ENCODE measurements at regions not wholly inside any gene's neighbourhood (a gene's known extent, or its start where the extent isn't known, plus 50 kb on each side); places are given as distances from the start of the nearest gene placed in this dataset.
A peak's percentile ranks its signal among the peaks of the same experiment; 100 is the strongest.

GRCh38 chr13:73751290-73751689 is 382.9 kb downstream of the KLF12 start:
- peaks cover 20 to 57% (median 45%) of the 10 kb centered on the region in 5 donors for H3K36me3 Mint-ChIP-seq
- intact Hi-C loops (cut with micrococcal nuclease) = loop anchor here in 1 of 2 donors (5.0 kb wide), 1 partner anchor 311 kb away; no protein-coding TSS in a partner anchor
- peaks cover 0 to 8% (median 0%) of the 10 kb centered on the region in 11 donors for H3K9me3 Mint-ChIP-seq
- peak overlapping the region in 5 of 9 donors; percentile 3 to 90 (median 33) for H3K27ac Mint-ChIP-seq
- peaks cover 0 to 10% (median 0%) of the 10 kb centered on the region in 3 experiments for H3K36me3 ChIP-seq (ENCODE audit: control insufficient read depth in 2 of 3, insufficient read depth in 3 of 3, low read length in 3 of 3)
- DNase-seq = no peak
- peaks cover 7 to 57% (median 39%) of the 10 kb centered on the region in 7 donors for H3K4me1 Mint-ChIP-seq
- no peaks in the 10 kb centered on the region for H3K27me3 ChIP-seq (ENCODE audit: control insufficient read depth in 2 of 2, insufficient read depth in 2 of 2, low read length in 2 of 2)
- no peaks in the 10 kb centered on the region for H3K27me3 Mint-ChIP-seq
- no peak overlapping the region for H3K4me3 ChIP-seq (ENCODE audit: low read length)
- ChIA-PET POLR2A (interaction anchor here (1.0 to 1.8 kb wide), 2 partner anchors 21 to 90 kb away, joined by 3 to 6 read pairs; no protein-coding TSS in a partner anchor), CTCF (interaction anchor here (1.1 kb wide), 1 partner anchor 535 kb away, joined by 3 read pairs; no protein-coding TSS in a partner anchor)
- ATAC-seq = no peak
- peaks cover 0 to 3% of the 10 kb centered on the region in 2 donors for H3K4me1 ChIP-seq (ENCODE audit: control insufficient read depth in 2 of 2, insufficient read depth in 2 of 2, low read length in 2 of 2)
- no peak overlapping the region for H3K27ac ChIP-seq (ENCODE audit: low read depth, low read length)
- H3K4me3 Mint-ChIP-seq = no peak overlapping the region
- peaks cover 0 to 3% (median 0%) of the 10 kb centered on the region in 3 experiments for H3K9me3 ChIP-seq (ENCODE audit: control insufficient read depth in 2 of 3, low read length in 3 of 3)

- peaks cover 16 to 63% (median 40%) of the 10 kb centered on the region in 7 donors for H3K4me1 Mint-ChIP-seq
- Histone ChIP-seq H3K27ac (ENCODE audit: low read depth, low read length) (no peak overlapping the region), H3K36me3 (ENCODE audit: control insufficient read depth in 2 of 3, insufficient read depth in 3 of 3, low read length in 3 of 3) (peaks cover 0 to 10% (median 0%) of the 10 kb centered on the region in 3 experiments), H3K9me3 (ENCODE audit: control insufficient read depth in 2 of 3, low read length in 3 of 3) (peaks cover 0 to 3% (median 0%) of the 10 kb centered on the region in 3 experiments), H3K4me3 (ENCODE audit: low read length) (no peak overlapping the region), H3K27me3 (ENCODE audit: control insufficient read depth in 2 of 2, insufficient read depth in 2 of 2, low read length in 2 of 2) (no peaks in the 10 kb centered on the region), H3K4me1 (ENCODE audit: control insufficient read depth in 2 of 2, insufficient read depth in 2 of 2, low read length in 2 of 2) (peaks cover 3 to 12% of the 10 kb centered on the region in 2 donors)
- no peaks in the 10 kb centered on the region for H3K27me3 Mint-ChIP-seq
- H3K27ac Mint-ChIP-seq = no peak overlapping the region
- intact Hi-C loops (cut with micrococcal nuclease) = no loop called here
- DNase-seq (no peak), ATAC-seq (no peak)
- POLR2A ChIA-PET = interaction anchor here (0.7 to 1.8 kb wide), 2 partner anchors 12 to 33 kb away, joined by 3 to 4 read pairs; no protein-coding TSS in a partner anchor
- H3K4me3 Mint-ChIP-seq = no peak overlapping the region
- H3K9me3 Mint-ChIP-seq = peaks cover 0 to 8% (median 0%) of the 10 kb centered on the region in 11 donors
- peaks cover 24 to 62% (median 49%) of the 10 kb centered on the region in 5 donors for H3K36me3 Mint-ChIP-seq
- CTCF ChIA-PET = interaction anchor here (1.4 kb wide), 1 partner anchor 89 kb away, joined by 3 read pairs; no protein-coding TSS in a partner anchor
Measured at GRCh38 chr13:73748404-73748803, 385.8 kb downstream of the KLF12 start.

- Histone ChIP-seq H3K4me1 (ENCODE audit: control insufficient read depth in 2 of 2, insufficient read depth in 2 of 2, low read length in 2 of 2) (peaks cover 3 to 24% of the 10 kb centered on the region in 2 donors), H3K9me3 (ENCODE audit: control insufficient read depth in 2 of 3, low read length in 3 of 3) (peaks cover 0 to 3% (median 0%) of the 10 kb centered on the region in 3 experiments), H3K27ac (ENCODE audit: low read depth, low read length) (no peak overlapping the region), H3K4me3 (ENCODE audit: low read length) (no peak overlapping the region), H3K36me3 (ENCODE audit: control insufficient read depth in 2 of 3, insufficient read depth in 3 of 3, low read length in 3 of 3) (peaks cover 0 to 10% (median 0%) of the 10 kb centered on the region in 3 experiments), H3K27me3 (ENCODE audit: control insufficient read depth in 2 of 2, insufficient read depth in 2 of 2, low read length in 2 of 2) (no peaks in the 10 kb centered on the region)
- Mint-ChIP-seq H3K4me3 (no peak overlapping the region), H3K36me3 (peaks cover 14 to 41% (median 28%) of the 10 kb centered on the region in 5 donors), H3K27ac (no peak overlapping the region), H3K9me3 (peaks cover 0 to 8% (median 0%) of the 10 kb centered on the region in 11 donors), H3K4me1 (peaks cover 30 to 79% (median 61%) of the 10 kb centered on the region in 7 donors), H3K27me3 (no peaks in the 10 kb centered on the region)
- ChIA-PET CTCF (no interaction called here), POLR2A (no interaction called here)
- no peak for ATAC-seq
- intact Hi-C loops (cut with micrococcal nuclease) = no loop called here
- no peak for DNase-seq
Measured at GRCh38 chr13:73745190-73745589, 389.0 kb downstream of the KLF12 start.

GRCh38 chr13:73742982-73743381 is 391.2 kb downstream of the KLF12 start:
- Mint-ChIP-seq H3K27ac (peak overlapping the region in 7 of 9 donors; percentile 41 to 88 (median 76)), H3K27me3 (no peaks in the 10 kb centered on the region), H3K9me3 (peaks cover 0 to 4% (median 0%) of the 10 kb centered on the region in 11 donors), H3K36me3 (peaks cover 7 to 20% (median 10%) of the 10 kb centered on the region in 5 donors), H3K4me1 (peaks cover 30 to 70% (median 61%) of the 10 kb centered on the region in 7 donors), H3K4me3 (no peak overlapping the region)
- DNase-seq (no peak), ATAC-seq (no peak)
- ChIA-PET POLR2A (interaction anchor here (0.8 kb wide), 1 partner anchor 20 kb away, joined by 3 read pairs; no protein-coding TSS in a partner anchor), CTCF (interaction anchor here (0.6 to 0.7 kb wide), 2 partner anchors 468 to 528 kb away, joined by 3 to 4 read pairs; no protein-coding TSS in a partner anchor)
- intact Hi-C loops (cut with micrococcal nuclease) = loop anchor here in 1 of 2 donors (1.0 to 2.0 kb wide), 2 partner anchors 20 to 28 kb away; no protein-coding TSS in a partner anchor
- Histone ChIP-seq H3K27me3 (ENCODE audit: control insufficient read depth in 2 of 2, insufficient read depth in 2 of 2, low read length in 2 of 2) (no peaks in the 10 kb centered on the region), H3K27ac (ENCODE audit: low read depth, low read length) (no peak overlapping the region), H3K4me1 (ENCODE audit: control insufficient read depth in 2 of 2, insufficient read depth in 2 of 2, low read length in 2 of 2) (peaks cover 3 to 24% of the 10 kb centered on the region in 2 donors), H3K4me3 (ENCODE audit: low read length) (no peak overlapping the region), H3K36me3 (ENCODE audit: control insufficient read depth in 2 of 3, insufficient read depth in 3 of 3, low read length in 3 of 3) (no peaks in the 10 kb centered on the region), H3K9me3 (ENCODE audit: control insufficient read depth in 2 of 3, low read length in 3 of 3) (no peaks in the 10 kb centered on the region)

- ChIA-PET CTCF (no interaction called here), POLR2A (interaction anchor here (0.6 to 1.4 kb wide), 3 partner anchors 24 to 399 kb away, joined by 3 to 4 read pairs (median 3); no protein-coding TSS in a partner anchor)
- Histone ChIP-seq H3K27me3 (ENCODE audit: control insufficient read depth in 2 of 2, insufficient read depth in 2 of 2, low read length in 2 of 2) (no peaks in the 10 kb centered on the region), H3K4me3 (ENCODE audit: low read length) (no peak overlapping the region), H3K27ac (ENCODE audit: low read depth, low read length) (no peak overlapping the region), H3K9me3 (ENCODE audit: control insufficient read depth in 2 of 3, low read length in 3 of 3) (no peaks in the 10 kb centered on the region), H3K36me3 (ENCODE audit: control insufficient read depth in 2 of 3, insufficient read depth in 3 of 3, low read length in 3 of 3) (no peaks in the 10 kb centered on the region), H3K4me1 (ENCODE audit: control insufficient read depth in 2 of 2, insufficient read depth in 2 of 2, low read length in 2 of 2) (peaks cover 3 to 24% of the 10 kb centered on the region in 2 donors)
- no peaks in the 10 kb centered on the region for H3K27me3 Mint-ChIP-seq
- intact Hi-C loops (cut with micrococcal nuclease) = loop anchor here in 1 of 2 donors (2.0 kb wide), 1 partner anchor 19 kb away; no protein-coding TSS in a partner anchor
- H3K36me3 Mint-ChIP-seq = peaks cover 3 to 14% (median 7%) of the 10 kb centered on the region in 5 donors
- H3K27ac Mint-ChIP-seq = peak overlapping the region in 8 of 9 donors; percentile 25 to 90 (median 76)
- H3K9me3 Mint-ChIP-seq = no peaks in the 10 kb centered on the region
- peak overlapping the region in 9 of 10 donors; percentile 12 to 75 (median 67) for H3K4me3 Mint-ChIP-seq
- no peak for ATAC-seq
- DNase-seq = no peak
- H3K4me1 Mint-ChIP-seq = peaks cover 26 to 62% (median 53%) of the 10 kb centered on the region in 7 donors
Measured at GRCh38 chr13:73741742-73742141, 392.5 kb downstream of the KLF12 start.

- Histone ChIP-seq H3K9me3 (ENCODE audit: control insufficient read depth in 2 of 3, low read length in 3 of 3) (no peaks in the 10 kb centered on the region), H3K27ac (ENCODE audit: low read depth, low read length) (no peak overlapping the region), H3K27me3 (ENCODE audit: control insufficient read depth in 2 of 2, insufficient read depth in 2 of 2, low read length in 2 of 2) (no peaks in the 10 kb centered on the region), H3K4me3 (ENCODE audit: low read length) (peak overlapping the region; percentile 5), H3K4me1 (ENCODE audit: control insufficient read depth in 2 of 2, insufficient read depth in 2 of 2, low read length in 2 of 2) (peaks cover 2 to 24% of the 10 kb centered on the region in 2 donors), H3K36me3 (ENCODE audit: control insufficient read depth in 2 of 3, insufficient read depth in 3 of 3, low read length in 3 of 3) (no peaks in the 10 kb centered on the region)
- Mint-ChIP-seq H3K27me3 (no peaks in the 10 kb centered on the region), H3K4me3 (peak overlapping the region in 9 of 10 donors; percentile 49 to 75 (median 67)), H3K4me1 (peaks cover 28 to 62% (median 51%) of the 10 kb centered on the region in 7 donors), H3K9me3 (no peaks in the 10 kb centered on the region), H3K36me3 (peaks cover 3 to 17% (median 10%) of the 10 kb centered on the region in 5 donors), H3K27ac (peak overlapping the region in 8 of 9 donors; percentile 25 to 92 (median 81))
- intact Hi-C loops (cut with micrococcal nuclease) = no loop called here
- ChIA-PET POLR2A (interaction anchor here (0.6 to 1.4 kb wide), 3 partner anchors 24 to 400 kb away, joined by 3 to 4 read pairs (median 3); no protein-coding TSS in a partner anchor), CTCF (no interaction called here)
- ATAC-seq = peak; percentile 32
- DNase-seq = peak in 4 of 9 donors; percentile 6 to 30 (median 12)
Measured at GRCh38 chr13:73741111-73741510, 393.1 kb downstream of the KLF12 start.

Data from naive thymus-derived CD4-positive, alpha-beta T cell (primary cell).